Testis (tissue), 2 donors: ENCODE measurements at regions not wholly inside any gene's neighbourhood (a gene's known extent, or its start where the extent isn't known, plus 50 kb on each side); places are given as distances from the start of the nearest gene placed in this dataset.

ENCODE experiments used
- CTCF ChIP-seq, 3 experiments: fragments of 450-650 bp in 2 of 3; fragments of 200-600 bp in 1 of 3; sonication (generic) in 1 of 3; IDR thresholded peaks; one replicate each; pipeline ENCODE4 v1.5.1; 2016 to 2019; ENCODE audit warnings: antibody characterized with exemption in 3 of 3, mild to moderate bottlenecking in 2 of 3, moderate library complexity in 1 of 3
- POLR2A ChIP-seq: fragments of 450-650 bp; IDR thresholded peaks from one replicate; pipeline ENCODE4 v1.6.1; 2017; ENCODE audit warnings: antibody characterized with exemption, mild to moderate bottlenecking, moderate library complexity

- no peak for TF ChIP-seq POLR2A
- TF ChIP-seq CTCF (IDR thresholded peaks at IDR 0.05) = no peak
Observed at GRCh38 chr14:48937541-48938195, 648.5 kb downstream of the RPS29 start.
